ENCODE measurements at regions not wholly inside any gene's neighbourhood (a gene's known extent, or its start where the extent isn't known, plus 50 kb on each side); places are given as distances from the start of the nearest gene placed in this dataset.
A peak's percentile ranks its signal among the peaks of the same experiment; 100 is the strongest.

GRCh38 chr3:177538750-177539730 is 341.8 kb upstream of the TBL1XR1 start:
- Mint-ChIP-seq H3K27me3 (no peaks in the 10 kb centered on the region), H3K4me1 (peaks cover 30% of the 10 kb centered on the region), H3K27ac (peak overlapping the region; percentile 80), H3K4me3 (peak overlapping the region; percentile 5), H3K36me3 (peaks cover 1% of the 10 kb centered on the region), H3K9me3 (no peaks in the 10 kb centered on the region)
- no peak for DNase-seq

GRCh38 chr3:177541541-177541940 is 344.3 kb upstream of the TBL1XR1 start:
- Mint-ChIP-seq H3K4me3 (no peak overlapping the region), H3K36me3 (peaks cover 1% of the 10 kb centered on the region), H3K27ac (no peak overlapping the region), H3K27me3 (no peaks in the 10 kb centered on the region), H3K9me3 (no peaks in the 10 kb centered on the region), H3K4me1 (peaks cover 35% of the 10 kb centered on the region)
- DNase-seq: no peak

GRCh38 chr3:177545964-177546363 is 348.7 kb upstream of the TBL1XR1 start:
- no peak for DNase-seq
- peaks cover 22% of the 10 kb centered on the region for H3K4me1 Mint-ChIP-seq
- no peak overlapping the region for H3K4me3 Mint-ChIP-seq
- no peaks in the 10 kb centered on the region for H3K27me3 Mint-ChIP-seq
- no peak overlapping the region for H3K27ac Mint-ChIP-seq
- H3K9me3 Mint-ChIP-seq: peaks cover 2% of the 10 kb centered on the region
- H3K36me3 Mint-ChIP-seq: peaks cover 4% of the 10 kb centered on the region

- H3K4me1 Mint-ChIP-seq: peaks cover 36% of the 10 kb centered on the region
- no peak for DNase-seq
- peaks cover 2% of the 10 kb centered on the region for H3K9me3 Mint-ChIP-seq
- H3K27ac Mint-ChIP-seq: no peak overlapping the region
- no peaks in the 10 kb centered on the region for H3K27me3 Mint-ChIP-seq
- H3K36me3 Mint-ChIP-seq: peaks cover 4% of the 10 kb centered on the region
- H3K4me3 Mint-ChIP-seq: no peak overlapping the region
Measured at GRCh38 chr3:177547711-177548350, 350.5 kb upstream of the TBL1XR1 start.

- Mint-ChIP-seq H3K27me3 (no peaks in the 10 kb centered on the region), H3K9me3 (peaks cover 2% of the 10 kb centered on the region), H3K36me3 (peaks cover 4% of the 10 kb centered on the region), H3K27ac (peak overlapping the region; percentile 82), H3K4me1 (peaks cover 43% of the 10 kb centered on the region), H3K4me3 (peak overlapping the region; percentile 50)
- DNase-seq: no peak
Measured at GRCh38 chr3:177550667-177551066, 353.4 kb upstream of the TBL1XR1 start.

- Mint-ChIP-seq H3K4me3 (peak overlapping the region; percentile 50), H3K9me3 (peaks cover 2% of the 10 kb centered on the region), H3K27me3 (no peaks in the 10 kb centered on the region), H3K4me1 (peaks cover 45% of the 10 kb centered on the region), H3K27ac (peak overlapping the region; percentile 82), H3K36me3 (peaks cover 4% of the 10 kb centered on the region)
- DNase-seq: no peak
Measured at GRCh38 chr3:177551431-177551836, 354.2 kb upstream of the TBL1XR1 start.

- no peaks in the 10 kb centered on the region for H3K27me3 Mint-ChIP-seq
- H3K9me3 Mint-ChIP-seq: peaks cover 2% of the 10 kb centered on the region
- peaks cover 45% of the 10 kb centered on the region for H3K4me1 Mint-ChIP-seq
- no peak overlapping the region for H3K27ac Mint-ChIP-seq
- no peak for DNase-seq
- H3K4me3 Mint-ChIP-seq: no peak overlapping the region
- H3K36me3 Mint-ChIP-seq: peaks cover 4% of the 10 kb centered on the region
Measured at GRCh38 chr3:177552051-177552450, 354.8 kb upstream of the TBL1XR1 start.

GRCh38 chr3:177553012-177553411 is 355.7 kb upstream of the TBL1XR1 start:
- no peak for DNase-seq
- H3K27ac Mint-ChIP-seq: no peak overlapping the region
- no peaks in the 10 kb centered on the region for H3K36me3 Mint-ChIP-seq
- peaks cover 2% of the 10 kb centered on the region for H3K9me3 Mint-ChIP-seq
- no peak overlapping the region for H3K4me3 Mint-ChIP-seq
- peaks cover 40% of the 10 kb centered on the region for H3K4me1 Mint-ChIP-seq
- no peaks in the 10 kb centered on the region for H3K27me3 Mint-ChIP-seq

GRCh38 chr3:177553579-177553978 is 356.3 kb upstream of the TBL1XR1 start:
- H3K4me3 Mint-ChIP-seq: no peak overlapping the region
- peaks cover 40% of the 10 kb centered on the region for H3K4me1 Mint-ChIP-seq
- no peaks in the 10 kb centered on the region for H3K27me3 Mint-ChIP-seq
- no peak overlapping the region for H3K27ac Mint-ChIP-seq
- H3K9me3 Mint-ChIP-seq: peaks cover 2% of the 10 kb centered on the region
- no peak for DNase-seq
- no peaks in the 10 kb centered on the region for H3K36me3 Mint-ChIP-seq

- Mint-ChIP-seq H3K4me1 (peaks cover 33% of the 10 kb centered on the region), H3K4me3 (no peak overlapping the region), H3K9me3 (no peaks in the 10 kb centered on the region), H3K27me3 (no peaks in the 10 kb centered on the region), H3K27ac (no peak overlapping the region), H3K36me3 (no peaks in the 10 kb centered on the region)
- no peak for DNase-seq
Measured at GRCh38 chr3:177554895-177555759, 357.8 kb upstream of the TBL1XR1 start.

GRCh38 chr3:177557548-177557947 is 360.3 kb upstream of the TBL1XR1 start:
- Mint-ChIP-seq H3K4me1 (peaks cover 15% of the 10 kb centered on the region), H3K36me3 (no peaks in the 10 kb centered on the region), H3K27ac (no peak overlapping the region), H3K9me3 (no peaks in the 10 kb centered on the region), H3K27me3 (no peaks in the 10 kb centered on the region), H3K4me3 (no peak overlapping the region)
- DNase-seq: no peak

- H3K36me3 Mint-ChIP-seq: no peaks in the 10 kb centered on the region
- no peaks in the 10 kb centered on the region for H3K4me1 Mint-ChIP-seq
- H3K9me3 Mint-ChIP-seq: no peaks in the 10 kb centered on the region
- H3K27ac Mint-ChIP-seq: no peak overlapping the region
- H3K27me3 Mint-ChIP-seq: no peaks in the 10 kb centered on the region
- H3K4me3 Mint-ChIP-seq: no peak overlapping the region
- DNase-seq: no peak
Measured at GRCh38 chr3:177561365-177561764, 364.1 kb upstream of the TBL1XR1 start.

GRCh38 chr3:177561769-177562392 is 364.6 kb upstream of the TBL1XR1 start:
- no peak overlapping the region for H3K4me3 Mint-ChIP-seq
- H3K27ac Mint-ChIP-seq: no peak overlapping the region
- DNase-seq: no peak
- no peaks in the 10 kb centered on the region for H3K9me3 Mint-ChIP-seq
- no peaks in the 10 kb centered on the region for H3K27me3 Mint-ChIP-seq
- no peaks in the 10 kb centered on the region for H3K4me1 Mint-ChIP-seq
- no peaks in the 10 kb centered on the region for H3K36me3 Mint-ChIP-seq

GRCh38 chr3:177563243-177563780 is 366.0 kb upstream of the TBL1XR1 start:
- no peaks in the 10 kb centered on the region for H3K27me3 Mint-ChIP-seq
- no peak overlapping the region for H3K4me3 Mint-ChIP-seq
- no peaks in the 10 kb centered on the region for H3K36me3 Mint-ChIP-seq
- H3K4me1 Mint-ChIP-seq: no peaks in the 10 kb centered on the region
- H3K27ac Mint-ChIP-seq: no peak overlapping the region
- DNase-seq: no peak
- H3K9me3 Mint-ChIP-seq: no peaks in the 10 kb centered on the region
